GM12878 (cell line): ENCODE measurements at regions not wholly inside any gene's neighbourhood (a gene's known extent, or its start where the extent isn't known, plus 50 kb on each side); places are given as distances from the start of the nearest gene placed in this dataset.

ENCODE experiments used
- E2F4 ChIP-seq: IDR thresholded peaks from 2 replicates; pipeline ENCODE4 v1.6.1; 2012; ENCODE audit warnings: low read depth, low read length, improper control_type of control experiment
- IKZF2 ChIP-seq, 2 experiments: fragments of 450-650 bp; IDR thresholded peaks; 2 replicates each; pipeline ENCODE4 v1.6.1; 2017; ENCODE audit warnings: mild to moderate bottlenecking in 2 of 2, moderate library complexity in 2 of 2

- TF ChIP-seq IKZF2 (IDR thresholded peaks at IDR 0.05) (no peak), E2F4 (no peak)
Observed at GRCh38 chrX:7620560-7620959, 222.4 kb upstream of the VCX start.
